SU-DHL-6 (cell line): ENCODE measurements at regions not wholly inside any gene's neighbourhood (a gene's known extent, or its start where the extent isn't known, plus 50 kb on each side); places are given as distances from the start of the nearest gene placed in this dataset.

ENCODE experiments used
- H2AFZ ChIP-seq: fragments of 200-600 bp; sonication (generic); 2 replicates; pipeline ENCODE4 v1.6.1; 2014; ENCODE audit warnings: low read depth, mild to moderate bottlenecking, moderate library complexity, mixed read lengths, antibody characterized with exemption, low read length; ENCODE audit not compliant: severe bottlenecking
- H3F3A ChIP-seq: fragments of 200-600 bp; shearing (Covaris generic); 2 replicates; pipeline ENCODE4 v1.6.0; 2016; ENCODE audit warnings: antibody characterized with exemption, mild to moderate bottlenecking; ENCODE audit not compliant: insufficient read depth
- H3K27ac ChIP-seq: fragments of 200-600 bp; sonication (generic); 2 replicates; pipeline ENCODE4 v1.5.1; 2016; ENCODE audit warnings: low read depth, mild to moderate bottlenecking, low read length, moderate library complexity, mixed read lengths
- H3K27me3 ChIP-seq: fragments of 200-600 bp; sonication (generic), shearing (Covaris generic); 2 replicates; pipeline ENCODE4 v1.6.0; 2014; ENCODE audit warnings: mild to moderate bottlenecking, low read length
- H3K36me3 ChIP-seq: fragments of 200-600 bp; sonication (generic); 2 replicates; pipeline ENCODE4 v1.6.1; 2014; ENCODE audit warnings: mild to moderate bottlenecking, low read length, mixed read lengths
- H3K4me2 ChIP-seq: fragments of 300-600, 200-600 bp; shearing (Covaris generic), sonication (generic); 2 replicates; pipeline ENCODE4 v1.6.0; 2014; ENCODE audit warnings: low read length, low read depth, mild to moderate bottlenecking; ENCODE audit not compliant: poor library complexity, severe bottlenecking
- H3K4me3 ChIP-seq: fragments of 200-600 bp; sonication (generic); 2 replicates; pipeline ENCODE4 v1.5.1; 2014; ENCODE audit warnings: antibody characterized with exemption, low read length, mild to moderate bottlenecking, mixed read lengths; ENCODE audit not compliant: insufficient read depth, poor library complexity, severe bottlenecking
- H3K79me2 ChIP-seq: fragments of 200-600 bp; sonication (generic); 2 replicates; pipeline ENCODE4 v1.6.1; 2014; ENCODE audit warnings: mild to moderate bottlenecking, low read length, moderate library complexity; ENCODE audit not compliant: insufficient read depth
- H3K9ac ChIP-seq: fragments of 200-600 bp; sonication (generic); 2 replicates; pipeline ENCODE4 v1.7.0; 2014; ENCODE audit warnings: mild to moderate bottlenecking, low read length
- H3K9me2 ChIP-seq: fragments of 200-600 bp; sonication (generic); replicated peaks from 2 replicates; pipeline ENCODE4 v1.6.1; 2014; ENCODE audit warnings: low read length; ENCODE audit not compliant: insufficient read depth
- H3K9me3 ChIP-seq: fragments of 200-600 bp; sonication (generic); 2 replicates; pipeline ENCODE4 v1.6.1; 2014; ENCODE audit warnings: low read length, mixed read lengths; ENCODE audit not compliant: insufficient read depth
- H4K20me1 ChIP-seq: fragments of 200-600 bp; sonication (generic); 2 replicates; pipeline ENCODE4 v1.6.1; 2014; ENCODE audit warnings: low read depth, mild to moderate bottlenecking, antibody characterized with exemption, low read length, moderate library complexity, mixed read lengths
- EZH2phosphoT487 ChIP-seq: fragments of 200-600 bp; sonication (generic), shearing (Covaris generic); conservative IDR thresholded peaks from 2 replicates; pipeline ENCODE4 v1.6.1; 2018; ENCODE audit warnings: mild to moderate bottlenecking, antibody characterized with exemption, low read length, moderate library complexity, mixed read lengths
- TF ChIP-seq, protein P1 (sequence below): fragments of 200-600 bp; sonication (generic); IDR thresholded peaks from one replicate; pipeline ENCODE4 v1.5.1; 2017; ENCODE audit warnings: antibody characterized with exemption, mild to moderate bottlenecking, low read length, moderate library complexity; ENCODE audit not compliant: insufficient read depth, poor library complexity, severe bottlenecking

DNA sequence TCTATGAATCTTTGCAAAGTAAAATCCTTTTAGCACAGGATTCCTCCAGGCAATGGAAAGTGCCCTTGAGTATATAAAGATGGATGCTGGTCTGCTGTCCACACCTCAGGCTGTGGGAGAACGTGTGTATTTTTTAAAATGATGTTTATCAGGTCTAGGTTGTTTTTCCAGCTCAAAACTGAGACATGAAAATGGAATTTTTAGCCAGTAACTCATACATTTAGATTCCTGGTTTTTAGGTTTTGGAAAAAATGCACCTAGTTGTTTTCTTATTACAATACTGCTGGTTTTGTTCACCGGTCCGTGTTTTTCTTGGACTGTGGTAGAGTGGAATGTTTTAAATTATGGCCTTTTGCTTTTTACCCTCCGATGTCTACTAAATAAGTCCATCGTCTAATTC lies 554.7 kb downstream of the SOX6 start:
- H3K9ac ChIP-seq, result no peak overlapping the region
- no peaks in the 10 kb centered on the region for H3K9me3 ChIP-seq
- no peak overlapping the region for H3K27ac ChIP-seq
- no peaks in the 10 kb centered on the region for H4K20me1 ChIP-seq
- H3K9me2 ChIP-seq, result no peaks in the 10 kb centered on the region
- no peaks in the 10 kb centered on the region for H3F3A ChIP-seq
- no peak overlapping the region for H3K4me3 ChIP-seq
- no peaks in the 10 kb centered on the region for H3K27me3 ChIP-seq
- H3K36me3 ChIP-seq, result no peaks in the 10 kb centered on the region
- H3K79me2 ChIP-seq, result no peaks in the 10 kb centered on the region
- TF ChIP-seq, protein P1, sequence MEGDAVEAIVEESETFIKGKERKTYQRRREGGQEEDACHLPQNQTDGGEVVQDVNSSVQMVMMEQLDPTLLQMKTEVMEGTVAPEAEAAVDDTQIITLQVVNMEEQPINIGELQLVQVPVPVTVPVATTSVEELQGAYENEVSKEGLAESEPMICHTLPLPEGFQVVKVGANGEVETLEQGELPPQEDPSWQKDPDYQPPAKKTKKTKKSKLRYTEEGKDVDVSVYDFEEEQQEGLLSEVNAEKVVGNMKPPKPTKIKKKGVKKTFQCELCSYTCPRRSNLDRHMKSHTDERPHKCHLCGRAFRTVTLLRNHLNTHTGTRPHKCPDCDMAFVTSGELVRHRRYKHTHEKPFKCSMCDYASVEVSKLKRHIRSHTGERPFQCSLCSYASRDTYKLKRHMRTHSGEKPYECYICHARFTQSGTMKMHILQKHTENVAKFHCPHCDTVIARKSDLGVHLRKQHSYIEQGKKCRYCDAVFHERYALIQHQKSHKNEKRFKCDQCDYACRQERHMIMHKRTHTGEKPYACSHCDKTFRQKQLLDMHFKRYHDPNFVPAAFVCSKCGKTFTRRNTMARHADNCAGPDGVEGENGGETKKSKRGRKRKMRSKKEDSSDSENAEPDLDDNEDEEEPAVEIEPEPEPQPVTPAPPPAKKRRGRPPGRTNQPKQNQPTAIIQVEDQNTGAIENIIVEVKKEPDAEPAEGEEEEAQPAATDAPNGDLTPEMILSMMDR, result no peak
- no peak for TF ChIP-seq EZH2phosphoT487
- H3K4me2 ChIP-seq, result no peak overlapping the region
- no peak overlapping the region for H2AFZ ChIP-seq

DNA sequence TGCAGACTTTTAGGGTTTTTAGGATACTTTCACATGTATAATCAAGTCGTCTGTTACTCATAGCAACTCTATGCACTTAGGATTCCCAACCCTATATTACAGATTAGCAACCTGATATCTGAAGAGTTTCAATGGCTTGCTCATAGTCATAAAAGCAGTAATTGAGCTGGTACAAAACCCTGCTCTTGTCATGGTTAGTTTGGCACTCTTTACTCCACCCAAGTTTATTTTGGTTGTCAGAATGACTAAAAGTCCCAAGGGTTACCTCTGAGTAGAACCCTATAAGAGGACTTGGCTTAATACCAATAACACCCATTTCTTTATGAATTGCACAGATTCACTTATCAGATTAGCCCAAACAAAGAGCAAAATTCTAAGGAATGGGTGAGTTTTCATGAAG lies 550.6 kb downstream of the SOX6 start:
- no peaks in the 10 kb centered on the region for H3K9me3 ChIP-seq
- H4K20me1 ChIP-seq, result no peaks in the 10 kb centered on the region
- H3K9me2 ChIP-seq, result no peaks in the 10 kb centered on the region

DNA sequence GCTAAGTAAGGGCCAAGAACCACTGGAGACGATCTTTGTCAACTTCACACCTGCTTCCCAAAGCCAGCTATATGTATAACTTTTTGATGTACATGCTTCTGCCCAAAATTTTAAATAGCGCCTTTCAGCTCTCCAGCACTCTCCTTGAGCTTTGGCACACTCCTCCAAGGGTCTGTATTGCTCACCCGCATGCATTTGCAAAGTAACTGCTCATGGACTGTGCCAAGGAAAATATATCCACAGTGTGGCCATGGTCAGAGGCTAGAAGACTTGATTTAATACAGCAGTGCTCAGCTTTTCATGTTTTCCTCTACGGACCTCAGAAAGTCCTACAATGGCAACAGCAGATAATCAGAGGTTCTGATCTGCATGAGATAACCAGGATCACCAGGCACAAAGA lies 550.1 kb downstream of the SOX6 start:
- no peaks in the 10 kb centered on the region for H3K79me2 ChIP-seq
- no peaks in the 10 kb centered on the region for H3K27me3 ChIP-seq
- no peak overlapping the region for H3K4me2 ChIP-seq
- no peaks in the 10 kb centered on the region for H3F3A ChIP-seq
- H3K4me3 ChIP-seq, result no peak overlapping the region
- H3K9me3 ChIP-seq, result no peaks in the 10 kb centered on the region
- H3K9me2 ChIP-seq, result no peaks in the 10 kb centered on the region
- no peak overlapping the region for H2AFZ ChIP-seq
- no peak overlapping the region for H3K9ac ChIP-seq
- H4K20me1 ChIP-seq, result no peaks in the 10 kb centered on the region
- no peak overlapping the region for H3K27ac ChIP-seq
- no peaks in the 10 kb centered on the region for H3K36me3 ChIP-seq
- no peak for TF ChIP-seq EZH2phosphoT487
- TF ChIP-seq, protein P1, result no peak

More for the DNA sequence above, 550.6 kb downstream of the SOX6 start:
- H3K36me3 ChIP-seq, result no peaks in the 10 kb centered on the region
- H3K4me3 ChIP-seq, result no peak overlapping the region
- no peaks in the 10 kb centered on the region for H3F3A ChIP-seq
- no peak overlapping the region for H2AFZ ChIP-seq
- H3K4me2 ChIP-seq, result no peak overlapping the region
- H3K9ac ChIP-seq, result no peak overlapping the region
- TF ChIP-seq, protein P1, result no peak
- no peak for TF ChIP-seq EZH2phosphoT487
- H3K27me3 ChIP-seq, result no peaks in the 10 kb centered on the region
- no peaks in the 10 kb centered on the region for H3K79me2 ChIP-seq
- H3K27ac ChIP-seq, result no peak overlapping the region

DNA sequence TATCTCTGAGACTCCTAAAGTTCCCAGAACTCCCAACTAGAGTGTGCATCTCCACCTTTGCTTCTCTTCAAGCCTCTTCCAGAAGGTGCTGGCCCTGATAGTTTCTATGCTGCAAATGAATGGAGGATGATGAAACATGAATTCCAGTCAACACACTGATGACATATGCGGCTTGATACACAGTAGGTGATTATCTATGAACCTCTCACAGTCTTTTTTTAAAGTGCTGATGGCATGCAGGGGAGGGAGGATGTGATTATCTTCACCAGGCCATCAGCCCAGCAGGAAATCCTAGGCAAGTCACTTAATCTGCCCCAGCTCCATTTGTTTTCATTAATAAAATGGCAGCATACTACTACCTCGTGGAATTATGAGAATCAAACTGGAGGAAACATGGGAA lies 548.5 kb downstream of the SOX6 start:
- Histone ChIP-seq H3K4me2 (no peak overlapping the region), H3K27me3 (no peaks in the 10 kb centered on the region), H3K4me3 (no peak overlapping the region), H3K9ac (no peak overlapping the region), H4K20me1 (no peaks in the 10 kb centered on the region), H3K9me2 (no peaks in the 10 kb centered on the region), H2AFZ (no peak overlapping the region), H3K79me2 (no peaks in the 10 kb centered on the region), H3K9me3 (no peaks in the 10 kb centered on the region), H3K27ac (no peak overlapping the region), H3K36me3 (no peaks in the 10 kb centered on the region), H3F3A (no peaks in the 10 kb centered on the region)
- TF ChIP-seq, protein P1, result no peak
- no peak for TF ChIP-seq EZH2phosphoT487
